ENCODE measurements at regions not wholly inside any gene's neighbourhood (a gene's known extent, or its start where the extent isn't known, plus 50 kb on each side); places are given as distances from the start of the nearest gene placed in this dataset.

- no peak for TF ChIP-seq CTCF (IDR thresholded peaks at IDR 0.05; ENCODE audit: control extremely low read depth, extremely low read depth)
- 51 to 53% methylated on average over 6 of the region's 6 CpGs for WGBS, 2 donors
- ATAC-seq (ENCODE audit: insufficient read depth, low FRiP score) (no peak), DNase-seq (no peak)
- no peaks in the 10 kb centered on the region for H3K9me3 ChIP-seq (ENCODE audit: control insufficient read depth in 4 of 4, insufficient read depth in 3 of 4, low read length in 3 of 4)
- peaks cover 0 to 8% (median 0%) of the 10 kb centered on the region in 5 donors for H3K4me1 ChIP-seq (ENCODE audit: control insufficient read depth in 5 of 5, insufficient read depth in 5 of 5, low read length in 5 of 5)
- H3K36me3 ChIP-seq (ENCODE audit: control insufficient read depth in 4 of 4, insufficient read depth in 4 of 4, low read length in 4 of 4): no peaks in the 10 kb centered on the region
- no peak overlapping the region for H3K27ac ChIP-seq (ENCODE audit: low read depth in 1 of 2, low read length in 1 of 2)
- H3K27me3 ChIP-seq (ENCODE audit: control insufficient read depth in 3 of 3, insufficient read depth in 3 of 3, low read length in 2 of 3): peaks cover 0 to 53% (median 28%) of the 10 kb centered on the region in 3 donors
- H3K4me3 ChIP-seq: no peak overlapping the region
- no peak overlapping the region for H3K9ac ChIP-seq (ENCODE audit: insufficient read depth in 1 of 2, low read length in 2 of 2)
Observed at GRCh38 chr1:239997160-239997514, 94.5 kb upstream of the FMN2 start.

- Histone ChIP-seq H3K27ac (ENCODE audit: low read depth in 1 of 2, low read length in 1 of 2) (no peak overlapping the region), H3K27me3 (ENCODE audit: control insufficient read depth in 3 of 3, insufficient read depth in 3 of 3, low read length in 2 of 3) (peaks cover 0 to 53% (median 28%) of the 10 kb centered on the region in 3 donors), H3K9me3 (ENCODE audit: control insufficient read depth in 4 of 4, insufficient read depth in 3 of 4, low read length in 3 of 4) (no peaks in the 10 kb centered on the region), H3K9ac (ENCODE audit: insufficient read depth in 1 of 2, low read length in 2 of 2) (no peak overlapping the region), H3K4me1 (ENCODE audit: control insufficient read depth in 5 of 5, insufficient read depth in 5 of 5, low read length in 5 of 5) (peaks cover 0 to 8% (median 0%) of the 10 kb centered on the region in 5 donors), H3K36me3 (ENCODE audit: control insufficient read depth in 4 of 4, insufficient read depth in 4 of 4, low read length in 4 of 4) (no peaks in the 10 kb centered on the region), H3K4me3 (no peak overlapping the region)
- ATAC-seq (ENCODE audit: insufficient read depth, low FRiP score): no peak
- DNase-seq: peak in 2 of 3 donors; percentile 22 to 23
- WGBS, 2 donors: 3 to 6% methylated on average over 70 to 104 of the region's 104 CpGs
- no peak for TF ChIP-seq CTCF (IDR thresholded peaks at IDR 0.05; ENCODE audit: control extremely low read depth, extremely low read depth)
Observed at GRCh38 chr1:239997515-239998311, 94.0 kb upstream of the FMN2 start.

GRCh38 chr1:239998312-239998649 lies 93.4 kb upstream of the FMN2 start:
- Histone ChIP-seq H3K9me3 (ENCODE audit: control insufficient read depth in 4 of 4, insufficient read depth in 3 of 4, low read length in 3 of 4) (no peaks in the 10 kb centered on the region), H3K9ac (ENCODE audit: insufficient read depth in 1 of 2, low read length in 2 of 2) (no peak overlapping the region), H3K4me3 (no peak overlapping the region), H3K4me1 (ENCODE audit: control insufficient read depth in 5 of 5, insufficient read depth in 5 of 5, low read length in 5 of 5) (peaks cover 0 to 8% (median 0%) of the 10 kb centered on the region in 5 donors), H3K36me3 (ENCODE audit: control insufficient read depth in 4 of 4, insufficient read depth in 4 of 4, low read length in 4 of 4) (no peaks in the 10 kb centered on the region), H3K27me3 (ENCODE audit: control insufficient read depth in 3 of 3, insufficient read depth in 3 of 3, low read length in 2 of 3) (peaks cover 0 to 56% (median 28%) of the 10 kb centered on the region in 3 donors), H3K27ac (ENCODE audit: low read depth in 1 of 2, low read length in 1 of 2) (no peak overlapping the region)
- ATAC-seq (ENCODE audit: insufficient read depth, low FRiP score): no peak
- 42 to 43% methylated on average over 3 of the region's 3 CpGs for WGBS, 2 donors
- TF ChIP-seq CTCF (IDR thresholded peaks at IDR 0.05; ENCODE audit: control extremely low read depth, extremely low read depth): no peak
- no peak for DNase-seq

All from lung (tissue), 11 donors.